Activated naive CD8-positive, alpha-beta T cell (primary cell): ENCODE measurements at regions not wholly inside any gene's neighbourhood (a gene's known extent, or its start where the extent isn't known, plus 50 kb on each side); places are given as distances from the start of the nearest gene placed in this dataset.

Experiments
- H3K27ac Mint-ChIP-seq: one replicate; pipeline ENCODE4 v1.8.0; 2021; ENCODE audit warnings: mixed read lengths
- H3K27me3 Mint-ChIP-seq: one replicate; pipeline ENCODE4 v1.8.0; 2021; ENCODE audit warnings: mixed read lengths
- H3K36me3 Mint-ChIP-seq: one replicate; pipeline ENCODE4 v1.8.0; 2021; ENCODE audit warnings: mixed read lengths
- H3K4me1 Mint-ChIP-seq: one replicate; pipeline ENCODE4 v1.8.0; 2021; ENCODE audit warnings: low read depth, mixed read lengths
- H3K4me3 Mint-ChIP-seq: one replicate; pipeline ENCODE4 v1.8.0; 2021; ENCODE audit warnings: mild to moderate bottlenecking, mixed read lengths
- H3K9me3 Mint-ChIP-seq: one replicate; pipeline ENCODE4 v1.8.0; 2021; ENCODE audit warnings: low read depth, mixed read lengths

DNA sequence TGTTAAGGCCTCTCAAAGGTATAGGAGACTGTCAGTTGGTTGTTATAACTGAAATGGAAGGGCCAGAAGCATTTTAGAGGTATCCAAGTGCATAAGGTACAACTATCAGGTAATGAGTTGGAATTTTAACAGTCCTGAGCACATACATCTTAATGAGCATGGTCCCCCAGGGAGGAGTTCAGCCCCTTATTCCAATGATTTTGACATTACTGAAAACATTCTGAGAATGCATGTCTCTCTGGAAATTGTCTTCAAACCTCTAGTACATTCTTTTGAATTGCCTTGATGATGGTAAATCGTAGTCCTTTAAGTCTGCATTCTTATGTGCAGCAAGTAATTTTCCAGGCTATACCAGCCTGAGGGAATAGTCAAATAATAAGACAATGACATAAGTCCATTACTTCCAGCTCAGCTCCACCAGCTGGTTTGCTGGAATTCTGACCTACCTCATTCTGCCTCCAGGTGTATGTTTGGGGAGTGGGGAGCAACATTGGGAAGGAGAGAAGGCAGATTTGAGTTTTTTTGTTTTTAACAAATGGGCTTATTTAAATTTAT, 239.2 kb downstream of the MSRB3 start:
- Mint-ChIP-seq H3K27me3 (no peaks in the 10 kb centered on the region), H3K36me3 (no peaks in the 10 kb centered on the region), H3K4me3 (no peak overlapping the region), H3K4me1 (no peaks in the 10 kb centered on the region), H3K27ac (no peak overlapping the region), H3K9me3 (no peaks in the 10 kb centered on the region)

DNA sequence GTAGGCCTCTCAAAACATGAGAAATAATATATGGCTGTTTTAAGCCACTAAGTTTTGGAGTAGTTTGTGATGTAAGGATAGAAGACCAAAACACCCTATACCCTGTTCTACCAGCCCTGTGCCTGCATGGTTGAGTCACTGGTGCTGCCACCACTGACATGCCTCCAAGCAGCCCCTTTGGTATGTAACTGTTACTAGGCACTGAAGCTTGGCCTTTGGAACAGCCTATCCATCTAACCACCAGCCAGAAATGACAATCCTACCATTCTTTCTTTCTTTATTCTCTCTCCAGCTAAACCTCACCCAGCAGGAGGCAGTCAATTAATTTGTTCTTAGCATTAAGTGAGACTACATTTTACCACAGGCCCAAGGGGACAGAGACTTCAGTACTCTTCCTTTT, 240.3 kb downstream of the MSRB3 start:
- no peak overlapping the region for H3K4me3 Mint-ChIP-seq
- no peaks in the 10 kb centered on the region for H3K27me3 Mint-ChIP-seq
- no peak overlapping the region for H3K27ac Mint-ChIP-seq
- H3K36me3 Mint-ChIP-seq = no peaks in the 10 kb centered on the region
- no peaks in the 10 kb centered on the region for H3K4me1 Mint-ChIP-seq
- H3K9me3 Mint-ChIP-seq = no peaks in the 10 kb centered on the region

DNA sequence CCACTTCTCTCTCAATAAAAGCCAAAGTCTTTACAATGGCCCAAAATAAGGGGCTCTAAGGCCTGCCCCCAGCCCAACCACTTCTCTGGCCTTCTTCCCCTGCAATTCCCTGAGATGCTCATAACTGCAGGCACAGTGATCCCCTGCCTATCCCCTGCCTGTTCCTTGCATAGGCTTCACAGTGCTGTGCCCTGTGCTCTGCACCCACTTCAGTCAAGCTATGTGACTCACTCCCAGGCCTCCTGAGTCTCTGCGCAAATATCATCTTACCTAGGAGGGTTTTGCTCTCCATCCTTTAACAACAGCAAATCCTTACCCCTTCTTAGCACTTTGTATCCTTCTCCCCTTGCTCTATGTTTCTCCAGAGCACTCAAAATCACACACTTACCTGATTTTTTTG, 242.2 kb downstream of the MSRB3 start:
- no peak overlapping the region for H3K27ac Mint-ChIP-seq
- no peaks in the 10 kb centered on the region for H3K4me1 Mint-ChIP-seq
- H3K4me3 Mint-ChIP-seq = no peak overlapping the region
- H3K27me3 Mint-ChIP-seq = no peaks in the 10 kb centered on the region
- H3K9me3 Mint-ChIP-seq = no peaks in the 10 kb centered on the region
- H3K36me3 Mint-ChIP-seq = no peaks in the 10 kb centered on the region

DNA sequence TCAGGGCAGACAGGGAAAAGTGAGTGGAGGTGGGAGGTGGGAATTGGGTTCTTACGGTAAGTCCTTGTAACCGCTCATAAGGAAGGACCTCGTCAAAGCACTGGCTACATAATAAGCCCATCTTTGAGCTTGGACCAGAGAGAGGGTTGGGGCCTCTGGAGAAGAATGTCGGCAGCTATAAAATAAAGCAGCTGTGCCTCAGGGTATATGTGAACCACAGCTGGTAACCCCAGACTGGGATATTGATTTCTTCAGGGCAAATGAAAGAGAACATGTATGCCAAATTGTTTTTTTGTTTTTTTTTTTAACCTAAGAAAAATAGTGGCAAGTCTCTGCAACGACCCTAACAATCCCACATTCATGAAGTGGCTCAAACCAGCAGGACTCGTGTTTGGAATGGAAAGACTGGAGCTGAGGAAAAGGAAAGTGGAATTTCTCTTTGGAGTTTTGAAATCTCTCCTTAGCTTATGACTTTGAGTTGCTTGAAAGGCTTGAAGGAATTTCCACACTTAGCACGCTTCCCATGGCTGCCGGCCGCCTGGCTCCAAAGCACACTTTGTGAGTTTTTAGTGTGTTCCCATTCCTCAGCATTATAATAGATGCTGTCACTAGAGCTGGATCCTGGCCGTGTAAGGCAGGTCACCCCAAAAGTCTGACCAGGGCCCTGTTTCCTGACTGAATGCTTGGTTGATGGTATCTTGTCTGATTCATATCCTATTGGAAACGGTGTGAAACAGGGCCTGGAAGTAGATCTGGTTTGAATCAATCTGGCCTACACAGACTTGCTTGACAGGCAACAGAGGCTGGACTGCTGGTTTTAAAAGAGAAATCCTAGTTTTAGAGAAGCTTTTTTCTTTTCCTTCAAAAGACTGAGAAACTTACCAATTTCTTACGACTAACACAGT, 244.7 kb downstream of the MSRB3 start:
- H3K36me3 Mint-ChIP-seq = no peaks in the 10 kb centered on the region
- no peaks in the 10 kb centered on the region for H3K27me3 Mint-ChIP-seq
- H3K27ac Mint-ChIP-seq = no peak overlapping the region
- H3K4me3 Mint-ChIP-seq = no peak overlapping the region
- no peaks in the 10 kb centered on the region for H3K9me3 Mint-ChIP-seq
- no peaks in the 10 kb centered on the region for H3K4me1 Mint-ChIP-seq

DNA sequence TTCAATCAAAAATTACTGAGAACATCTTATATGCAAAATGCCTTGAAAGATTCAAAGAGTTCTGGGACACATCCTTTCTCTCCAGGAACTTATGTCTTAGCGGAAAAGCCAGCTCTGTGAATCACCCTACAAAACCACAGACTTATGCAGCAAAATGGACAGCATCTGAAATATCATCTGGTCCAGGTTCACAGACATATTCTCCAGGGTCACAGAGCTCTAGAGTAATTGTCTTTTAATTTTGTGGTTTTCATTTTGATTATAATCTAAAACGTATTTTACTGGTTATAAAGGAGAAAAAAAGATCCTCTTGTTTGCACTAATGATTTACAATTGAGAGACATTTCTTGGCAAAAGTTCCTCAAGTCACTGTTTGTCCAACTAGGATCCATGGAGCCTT, 246.2 kb downstream of the MSRB3 start:
- Mint-ChIP-seq H3K27ac (no peak overlapping the region), H3K27me3 (no peaks in the 10 kb centered on the region), H3K4me1 (no peaks in the 10 kb centered on the region)

DNA sequence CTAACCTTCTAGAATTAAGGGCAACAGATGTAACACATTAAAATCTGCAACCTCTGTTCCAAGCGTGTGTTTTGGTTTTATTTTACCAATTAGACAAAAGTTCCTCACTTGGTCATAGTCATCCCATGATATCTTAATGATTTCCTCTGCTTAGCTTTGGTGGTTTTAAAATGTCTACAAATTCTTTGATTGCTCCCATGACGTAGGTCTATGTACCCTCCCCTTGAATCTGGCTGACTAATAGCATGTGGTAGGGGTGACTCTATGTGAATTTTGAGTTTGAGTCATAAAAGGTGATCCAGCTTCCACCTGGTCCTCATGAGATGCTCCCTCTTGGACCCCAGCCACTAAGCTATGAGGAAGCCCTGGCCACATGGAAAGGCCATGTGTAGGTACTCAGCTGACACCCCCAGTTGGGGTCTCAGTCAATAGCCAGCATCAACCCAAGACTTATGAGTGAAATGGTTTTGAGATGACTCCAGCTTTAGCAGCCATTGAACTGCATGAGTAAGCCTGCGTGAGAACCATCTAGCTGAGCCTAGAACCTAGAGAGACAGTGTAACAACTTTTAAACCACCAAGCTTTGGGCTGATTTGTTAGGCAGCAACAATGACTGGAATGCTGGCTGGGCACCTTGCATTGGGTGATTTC, 247.1 kb downstream of the MSRB3 start:
- no peaks in the 10 kb centered on the region for H3K27me3 Mint-ChIP-seq
- no peak overlapping the region for H3K27ac Mint-ChIP-seq
- H3K36me3 Mint-ChIP-seq = no peaks in the 10 kb centered on the region
- H3K4me3 Mint-ChIP-seq = no peak overlapping the region
- no peaks in the 10 kb centered on the region for H3K4me1 Mint-ChIP-seq
- no peaks in the 10 kb centered on the region for H3K9me3 Mint-ChIP-seq

More for the DNA sequence above, 246.2 kb downstream of the MSRB3 start:
- no peaks in the 10 kb centered on the region for H3K9me3 Mint-ChIP-seq
- no peak overlapping the region for H3K4me3 Mint-ChIP-seq
- H3K36me3 Mint-ChIP-seq = no peaks in the 10 kb centered on the region

DNA sequence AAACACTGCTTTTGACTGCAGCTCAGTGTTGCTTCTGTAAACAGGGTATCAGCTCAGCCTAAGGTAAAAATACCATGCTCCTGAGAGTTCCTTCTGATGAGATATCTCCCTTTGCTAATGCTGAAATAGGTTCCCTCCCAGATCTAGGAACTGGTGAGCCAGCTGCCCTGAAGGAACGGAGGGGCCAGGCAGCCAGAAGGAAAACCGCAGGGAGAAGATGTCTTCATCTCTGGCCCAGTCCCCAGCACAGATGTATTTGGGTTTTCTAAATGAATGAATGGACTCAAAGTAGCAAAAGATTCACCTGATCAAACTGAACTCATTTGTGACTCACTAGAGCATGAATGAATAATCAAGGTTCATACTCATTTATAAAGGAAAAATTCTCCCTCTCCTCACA, 247.8 kb downstream of the MSRB3 start:
- H3K9me3 Mint-ChIP-seq = no peaks in the 10 kb centered on the region
- H3K36me3 Mint-ChIP-seq = no peaks in the 10 kb centered on the region
- H3K27ac Mint-ChIP-seq = no peak overlapping the region
- no peaks in the 10 kb centered on the region for H3K4me1 Mint-ChIP-seq
- no peaks in the 10 kb centered on the region for H3K27me3 Mint-ChIP-seq
- H3K4me3 Mint-ChIP-seq = no peak overlapping the region

DNA sequence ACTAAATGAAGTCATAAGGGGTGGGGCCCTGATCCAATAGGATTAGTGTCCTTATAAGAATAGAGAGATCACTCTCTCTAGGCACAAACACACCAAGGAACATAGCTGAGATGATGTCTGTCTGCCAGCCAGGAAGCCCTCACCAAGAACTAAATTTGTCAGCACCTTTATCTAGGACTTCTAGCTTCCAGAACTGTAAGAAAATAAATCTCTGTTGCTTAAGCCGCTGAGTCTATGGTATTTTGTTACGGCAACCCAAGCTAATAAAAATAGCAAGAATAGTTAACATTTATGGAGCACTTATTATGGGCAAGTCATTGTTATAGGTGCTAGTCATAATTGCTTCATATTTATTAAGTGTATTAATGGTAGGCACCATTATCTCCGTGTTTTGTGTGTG, 249.6 kb downstream of the MSRB3 start:
- Mint-ChIP-seq H3K27me3 (no peaks in the 10 kb centered on the region), H3K4me1 (no peaks in the 10 kb centered on the region), H3K4me3 (no peak overlapping the region), H3K9me3 (no peaks in the 10 kb centered on the region), H3K36me3 (no peaks in the 10 kb centered on the region), H3K27ac (no peak overlapping the region)

DNA sequence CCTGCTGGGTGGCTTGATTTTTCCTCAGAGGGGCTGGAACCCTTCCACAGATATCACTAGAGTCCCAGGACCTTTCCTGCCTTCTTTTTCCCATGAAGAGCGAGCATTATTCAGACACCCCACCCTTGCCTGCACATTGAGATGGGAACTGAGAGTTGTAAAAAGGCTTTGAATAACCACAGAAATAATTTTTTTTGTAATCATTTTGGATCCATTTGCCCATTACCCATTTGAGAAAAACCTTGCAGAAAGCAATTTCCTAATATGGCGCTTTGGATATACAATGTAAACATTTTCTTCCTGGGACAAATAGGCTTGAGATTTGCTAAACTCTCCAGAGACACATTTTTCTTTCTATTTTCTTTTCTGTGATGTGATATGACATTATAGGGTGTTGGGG, 250.6 kb downstream of the MSRB3 start:
- Mint-ChIP-seq H3K27ac (no peak overlapping the region), H3K4me3 (no peak overlapping the region), H3K36me3 (no peaks in the 10 kb centered on the region), H3K4me1 (no peaks in the 10 kb centered on the region), H3K9me3 (no peaks in the 10 kb centered on the region), H3K27me3 (no peaks in the 10 kb centered on the region)

DNA sequence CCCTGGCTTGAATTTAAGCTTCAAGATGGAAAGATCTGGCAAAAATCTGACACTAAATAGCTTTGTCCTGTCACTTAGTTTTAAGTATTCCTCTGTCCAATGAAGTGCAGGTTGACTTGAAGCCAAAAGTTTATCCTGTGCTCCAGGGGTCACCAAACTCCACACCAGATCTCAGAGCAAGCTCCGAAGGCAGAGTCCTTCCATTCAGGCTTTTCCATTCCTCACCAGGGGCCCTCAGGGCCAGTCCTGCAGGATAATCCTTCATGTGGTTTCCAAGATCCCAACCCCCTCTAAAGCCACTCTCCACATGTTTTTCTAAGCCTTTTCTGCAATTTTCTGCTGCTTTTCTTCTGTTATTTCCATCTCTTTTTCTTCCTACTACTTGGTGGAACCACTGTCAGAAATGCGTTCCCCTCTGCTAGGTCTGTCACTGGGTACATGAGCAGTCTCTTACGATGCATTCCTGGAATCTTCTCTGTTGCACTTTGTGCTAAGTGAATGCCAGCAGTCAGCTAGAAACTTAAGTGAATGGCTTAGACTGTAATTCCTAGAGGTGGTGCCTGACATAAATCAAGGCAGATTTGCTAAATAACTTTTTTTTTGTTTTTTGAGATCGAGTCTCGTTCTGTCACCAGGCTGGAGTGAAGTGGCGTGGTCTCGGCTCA, 251.4 kb downstream of the MSRB3 start:
- no peak overlapping the region for H3K4me3 Mint-ChIP-seq
- H3K4me1 Mint-ChIP-seq = no peaks in the 10 kb centered on the region
- no peaks in the 10 kb centered on the region for H3K36me3 Mint-ChIP-seq
- H3K27me3 Mint-ChIP-seq = no peaks in the 10 kb centered on the region
- H3K27ac Mint-ChIP-seq = no peak overlapping the region
- no peaks in the 10 kb centered on the region for H3K9me3 Mint-ChIP-seq

DNA sequence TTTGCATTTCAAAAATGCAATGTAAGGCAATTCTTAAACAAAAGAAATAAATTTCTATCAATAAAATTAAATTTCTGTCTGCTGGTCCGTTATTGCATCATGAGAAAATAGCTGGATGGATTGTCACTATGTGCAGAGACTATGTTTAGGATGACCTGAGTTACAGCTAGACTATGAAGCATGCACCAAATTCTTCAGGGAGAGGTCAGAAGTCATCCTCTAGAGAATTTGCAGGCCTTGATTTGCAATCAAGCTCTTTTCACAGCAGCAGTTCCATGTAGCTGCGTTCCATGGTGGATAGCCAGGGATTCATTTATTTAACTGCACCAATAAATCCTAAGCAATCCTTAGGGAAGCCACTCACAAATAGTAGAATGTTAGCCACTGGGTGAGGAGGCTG, 253.7 kb downstream of the MSRB3 start:
- Mint-ChIP-seq H3K4me3 (no peak overlapping the region), H3K27ac (no peak overlapping the region), H3K36me3 (no peaks in the 10 kb centered on the region), H3K9me3 (no peaks in the 10 kb centered on the region), H3K27me3 (no peaks in the 10 kb centered on the region), H3K4me1 (no peaks in the 10 kb centered on the region)

DNA sequence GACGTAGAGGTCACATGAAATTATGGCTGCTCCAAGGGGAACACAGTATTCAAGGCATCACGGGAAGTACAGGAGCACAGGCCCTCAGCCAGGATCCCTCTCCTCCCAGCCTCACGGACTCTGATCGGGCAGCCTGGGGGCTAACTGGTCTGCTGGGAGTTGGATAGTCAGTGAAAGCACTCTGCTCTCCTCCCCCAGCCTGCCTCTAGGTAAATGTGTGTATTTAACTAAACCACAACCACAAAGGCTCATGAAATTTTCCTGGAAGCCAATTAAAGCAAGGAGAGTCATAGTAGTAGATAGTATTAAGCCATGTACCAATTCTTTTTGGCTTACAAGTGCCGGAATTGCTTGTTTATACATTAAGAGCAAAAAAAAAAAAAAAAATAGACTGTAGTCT, 254.3 kb downstream of the MSRB3 start:
- Mint-ChIP-seq H3K9me3 (no peaks in the 10 kb centered on the region), H3K4me1 (no peaks in the 10 kb centered on the region), H3K27me3 (no peaks in the 10 kb centered on the region), H3K4me3 (no peak overlapping the region), H3K27ac (no peak overlapping the region), H3K36me3 (no peaks in the 10 kb centered on the region)

DNA sequence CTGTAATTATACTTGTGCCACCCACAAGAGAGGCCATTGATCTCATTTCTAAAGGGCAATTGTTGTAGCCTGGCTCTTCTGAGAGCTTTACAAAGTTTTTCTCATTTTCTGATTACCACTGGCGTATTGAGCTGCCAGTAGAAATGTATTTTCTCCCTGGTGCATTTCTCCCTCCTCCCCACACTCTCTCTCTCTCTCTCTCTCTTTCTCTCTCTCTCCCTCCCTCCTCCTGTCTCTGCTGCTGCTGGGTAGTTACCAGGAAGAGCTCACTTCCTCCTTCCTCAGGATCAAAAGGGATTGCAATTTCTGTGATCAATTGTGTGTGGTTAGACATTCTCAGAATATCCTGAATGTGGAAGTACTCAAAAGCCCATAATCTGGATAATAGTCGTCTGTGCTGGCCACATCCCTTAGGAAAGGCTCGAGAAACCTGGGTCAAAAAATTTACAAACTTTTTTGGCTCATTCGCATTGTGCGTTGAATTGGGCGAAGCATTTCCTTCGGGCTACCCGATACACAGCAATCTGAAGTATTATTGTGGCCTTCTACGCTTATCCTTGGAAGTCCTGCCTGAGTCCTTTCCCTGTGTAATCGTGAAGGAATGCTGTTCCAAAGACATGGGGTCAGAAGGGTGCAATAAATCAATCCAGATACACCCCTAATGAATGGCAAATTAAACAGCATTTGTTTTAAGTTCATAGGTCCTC, 254.8 kb downstream of the MSRB3 start:
- Mint-ChIP-seq H3K27me3 (no peaks in the 10 kb centered on the region), H3K36me3 (no peaks in the 10 kb centered on the region), H3K9me3 (no peaks in the 10 kb centered on the region), H3K4me1 (no peaks in the 10 kb centered on the region), H3K27ac (no peak overlapping the region), H3K4me3 (no peak overlapping the region)

DNA sequence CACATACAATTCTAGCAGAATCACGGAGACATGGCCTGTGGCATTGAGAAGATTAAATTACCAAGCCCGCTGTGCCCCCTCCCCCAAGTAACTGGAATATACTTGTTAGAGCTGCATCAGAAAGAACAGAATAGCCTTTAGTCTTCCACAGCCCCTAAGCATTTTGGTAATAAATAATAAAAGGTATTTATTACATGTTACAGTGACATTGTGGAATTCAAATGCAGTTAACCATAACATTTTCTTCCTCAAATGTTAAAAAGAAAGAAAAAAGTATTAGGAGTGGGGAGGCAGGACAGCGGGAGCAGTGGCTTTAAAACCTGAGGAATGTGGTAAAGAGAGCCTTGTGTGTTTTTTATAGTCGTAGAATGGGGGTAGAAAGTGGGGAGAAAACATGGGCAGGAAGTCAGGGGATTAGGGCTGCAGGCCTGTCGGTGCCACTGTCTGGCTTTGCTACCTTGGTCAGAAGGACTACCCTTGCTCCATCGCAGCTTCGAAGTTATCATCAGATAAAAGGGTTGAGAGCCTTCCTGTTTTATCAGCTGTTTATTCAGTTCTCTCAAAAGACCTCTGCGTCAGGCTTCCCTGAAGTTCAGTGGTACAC, 255.9 kb downstream of the MSRB3 start:
- no peak overlapping the region for H3K27ac Mint-ChIP-seq
- peaks cover 6% of the 10 kb centered on the region for H3K9me3 Mint-ChIP-seq
- no peaks in the 10 kb centered on the region for H3K4me1 Mint-ChIP-seq
- no peak overlapping the region for H3K4me3 Mint-ChIP-seq
- H3K36me3 Mint-ChIP-seq = no peaks in the 10 kb centered on the region
- H3K27me3 Mint-ChIP-seq = no peaks in the 10 kb centered on the region
